ENCODE measurements at regions not wholly inside any gene's neighbourhood (a gene's known extent, or its start where the extent isn't known, plus 50 kb on each side); places are given as distances from the start of the nearest gene placed in this dataset.

GRCh38 chr14:96727491-96727890 lies 69.7 kb upstream of the VRK1 start:
- no peaks in the 10 kb centered on the region for H3K36me3 ChIP-seq (ENCODE audit: low read depth, low read length)
- no peak for TF ChIP-seq CTCF (conservative IDR thresholded peaks at IDR 0.05; ENCODE audit: low read depth, low read length)
- TF ChIP-seq EZH2phosphoT487 (IDR thresholded peaks at IDR 0.05; ENCODE audit: borderline replicate concordance, low read length) = no peak
- H3K27me3 ChIP-seq (ENCODE audit: low read length) = peaks cover 71% of the 10 kb centered on the region
- no peaks in the 10 kb centered on the region for H3F3A ChIP-seq (ENCODE audit: low read length, unreplicated experiment)
- ChIA-PET POLR2A (ENCODE audit: unreplicated experiment) (no interaction called here), CTCF (no interaction called here)
- intact Hi-C loops (cut with micrococcal nuclease) = no loop called here
- H3K4me1 ChIP-seq (ENCODE audit: insufficient read depth, low read length) = no peaks in the 10 kb centered on the region
- no peak overlapping the region for H3K4me3 ChIP-seq (ENCODE audit: low read length)
- no peak overlapping the region for H2AFZ ChIP-seq (ENCODE audit: low read length)
- no peaks in the 10 kb centered on the region for H3K79me2 ChIP-seq (ENCODE audit: low read length)
- H3K9me3 ChIP-seq (ENCODE audit: low read length) = no peaks in the 10 kb centered on the region
- no peak overlapping the region for H3K4me2 ChIP-seq (ENCODE audit: low read length)
- DNase-seq (no peak), ATAC-seq (no peak)
- H4K20me1 ChIP-seq (ENCODE audit: low read length) = no peaks in the 10 kb centered on the region
- BruUV-seq (replicated peaks) = no TSS peak
- no peak overlapping the region for H3K27ac ChIP-seq (ENCODE audit: low read length)
- H3K9me2 ChIP-seq (replicated peaks; ENCODE audit: low read length) = no peaks in the 10 kb centered on the region
- no peak overlapping the region for H3K9ac ChIP-seq (ENCODE audit: low read length)

GRCh38 chr14:96727980-96728717 lies 69.0 kb upstream of the VRK1 start:
- intact Hi-C loops (cut with micrococcal nuclease) = no loop called here
- no peaks in the 10 kb centered on the region for H3K36me3 ChIP-seq (ENCODE audit: low read depth, low read length)
- H2AFZ ChIP-seq (ENCODE audit: low read length) = no peak overlapping the region
- no peak for TF ChIP-seq CTCF (conservative IDR thresholded peaks at IDR 0.05; ENCODE audit: low read depth, low read length)
- TF ChIP-seq EZH2 (IDR thresholded peaks at IDR 0.05; ENCODE audit: low read length, unreplicated experiment) = no peak
- ATAC-seq (no peak), DNase-seq (no peak)
- no peaks in the 10 kb centered on the region for H4K20me1 ChIP-seq (ENCODE audit: low read length)
- no peak overlapping the region for H3K4me2 ChIP-seq (ENCODE audit: low read length)
- no peak overlapping the region for H3K9ac ChIP-seq (ENCODE audit: low read length)
- CTCF ChIA-PET = interaction anchor here (0.6 kb wide), 1 partner anchor 13 kb away, joined by 3 read pairs; no protein-coding TSS in a partner anchor
- H3K27ac ChIP-seq (ENCODE audit: low read length) = no peak overlapping the region
- H3K79me2 ChIP-seq (ENCODE audit: low read length) = no peaks in the 10 kb centered on the region
- H3K9me2 ChIP-seq (replicated peaks; ENCODE audit: low read length) = no peaks in the 10 kb centered on the region
- peaks cover 73% of the 10 kb centered on the region for H3K27me3 ChIP-seq (ENCODE audit: low read length)
- H3K4me3 ChIP-seq (ENCODE audit: low read length) = no peak overlapping the region
- BruUV-seq (replicated peaks) = no TSS peak
- no peaks in the 10 kb centered on the region for H3F3A ChIP-seq (ENCODE audit: low read length, unreplicated experiment)
- no peaks in the 10 kb centered on the region for H3K9me3 ChIP-seq (ENCODE audit: low read length)
- H3K4me1 ChIP-seq (ENCODE audit: insufficient read depth, low read length) = no peaks in the 10 kb centered on the region
- POLR2A ChIA-PET (ENCODE audit: unreplicated experiment) = no interaction called here

GRCh38 chr14:96729889-96730288 lies 67.3 kb upstream of the VRK1 start:
- ATAC-seq (no peak), DNase-seq (no peak)
- Histone ChIP-seq H2AFZ (ENCODE audit: low read length) (no peak overlapping the region), H3K4me2 (ENCODE audit: low read length) (no peak overlapping the region), H3K79me2 (ENCODE audit: low read length) (no peaks in the 10 kb centered on the region), H3K9ac (ENCODE audit: low read length) (no peak overlapping the region), H3F3A (ENCODE audit: low read length, unreplicated experiment) (no peaks in the 10 kb centered on the region), H3K4me1 (ENCODE audit: insufficient read depth, low read length) (no peaks in the 10 kb centered on the region), H3K27ac (ENCODE audit: low read length) (no peak overlapping the region), H4K20me1 (ENCODE audit: low read length) (no peaks in the 10 kb centered on the region), H3K36me3 (ENCODE audit: low read depth, low read length) (no peaks in the 10 kb centered on the region), H3K9me3 (ENCODE audit: low read length) (no peaks in the 10 kb centered on the region), H3K9me2 (replicated peaks; ENCODE audit: low read length) (no peaks in the 10 kb centered on the region), H3K4me3 (ENCODE audit: low read length) (no peak overlapping the region), H3K27me3 (ENCODE audit: low read length) (peaks cover 74% of the 10 kb centered on the region)
- BruUV-seq (replicated peaks) = no TSS peak
- ChIA-PET CTCF (interaction anchor here (0.9 kb wide), 1 partner anchor 12 kb away, joined by 3 read pairs; no protein-coding TSS in a partner anchor), POLR2A (ENCODE audit: unreplicated experiment) (no interaction called here)
- TF ChIP-seq CTCF (conservative IDR thresholded peaks at IDR 0.05; ENCODE audit: low read depth, low read length) = no peak
- no peak for TF ChIP-seq EZH2phosphoT487 (IDR thresholded peaks at IDR 0.05; ENCODE audit: borderline replicate concordance, low read length)
- TF ChIP-seq EZH2 (IDR thresholded peaks at IDR 0.05; ENCODE audit: low read length, unreplicated experiment) = no peak
- intact Hi-C loops (cut with micrococcal nuclease) = no loop called here

Data from PC-3 (cell line).